Fibroblast of skin of right quadriceps (primary cell): ENCODE measurements at regions not wholly inside any gene's neighbourhood (a gene's known extent, or its start where the extent isn't known, plus 50 kb on each side); places are given as distances from the start of the nearest gene placed in this dataset.
"Not testable (repeated sequence)": the region's sequence is repeated elsewhere in the genome, so short reads cannot be mapped to it uniquely, and the experiment has no call there.

Experiments used
- DNase-seq: peaks from one replicate; pipeline ENCODE4 v3.0.0-alpha.2; 2013

- peak; percentile 96 for DNase-seq
These were observed 121.5 kb downstream of the CCDC34 start for GRCh38 chr11:27241311-27242122.

- peak; percentile 75 for DNase-seq
These were observed 123.6 kb downstream of the CCDC34 start for GRCh38 chr11:27239305-27239942.

GRCh38 chr11:27238811-27239210 lies 124.2 kb downstream of the CCDC34 start:
- no peak for DNase-seq

DNA sequence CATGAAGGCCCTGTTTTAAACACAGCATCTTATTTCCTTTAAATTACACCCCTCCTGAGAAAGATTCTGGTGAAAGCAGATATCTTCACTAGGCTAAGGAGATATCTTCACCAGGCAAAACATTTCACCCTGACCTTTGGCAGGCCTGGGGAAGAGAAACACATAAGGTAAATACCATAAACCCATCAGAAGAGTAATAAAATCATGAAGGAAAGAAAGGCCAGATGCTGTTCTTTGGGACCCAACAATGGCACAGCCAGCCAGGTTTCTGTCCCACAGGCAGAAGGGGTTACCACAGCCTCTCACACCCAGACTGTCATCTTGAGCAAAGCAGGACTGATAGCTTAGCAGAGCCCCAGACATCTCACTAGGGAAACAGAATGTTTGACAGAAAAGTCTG lies 125.4 kb downstream of the CCDC34 start:
- no peak for DNase-seq

- DNase-seq, result no peak
These were observed 128.1 kb downstream of the CCDC34 start for GRCh38 chr11:27234961-27235360.

DNA sequence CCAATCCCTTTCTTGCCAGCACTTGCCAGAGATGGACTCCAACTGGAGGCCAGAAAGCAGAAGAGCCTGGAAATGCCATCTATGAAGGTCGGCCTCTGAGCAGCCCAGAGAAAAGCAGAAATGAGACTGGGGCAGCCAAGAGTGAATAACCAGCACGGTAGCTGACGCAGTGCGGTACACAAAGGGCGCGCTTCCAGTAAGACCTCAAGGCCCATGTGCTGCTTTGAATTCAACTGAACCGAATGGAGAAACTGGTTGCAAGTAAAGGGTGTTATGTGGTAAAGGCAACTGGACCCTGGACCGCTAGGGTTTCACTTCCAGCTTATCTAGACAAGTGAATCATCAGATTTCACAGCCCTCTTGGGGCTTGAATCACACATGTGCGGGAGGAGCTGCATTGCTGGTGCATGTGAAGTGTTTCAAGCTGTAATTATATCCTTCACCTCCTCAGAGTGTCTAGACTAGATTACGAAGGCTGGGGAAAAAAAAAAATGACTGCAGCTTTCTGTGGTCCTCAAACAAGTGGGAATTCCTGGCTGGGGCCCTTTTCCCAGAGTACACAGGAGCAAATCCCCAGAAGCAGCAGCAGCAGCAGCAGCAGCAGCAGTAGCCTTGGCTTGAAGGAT lies 128.9 kb downstream of the CCDC34 start:
- DNase-seq, result peak; percentile 100

GRCh38 chr11:27233654-27234042 lies 129.4 kb downstream of the CCDC34 start:
- no peak for DNase-seq

DNA sequence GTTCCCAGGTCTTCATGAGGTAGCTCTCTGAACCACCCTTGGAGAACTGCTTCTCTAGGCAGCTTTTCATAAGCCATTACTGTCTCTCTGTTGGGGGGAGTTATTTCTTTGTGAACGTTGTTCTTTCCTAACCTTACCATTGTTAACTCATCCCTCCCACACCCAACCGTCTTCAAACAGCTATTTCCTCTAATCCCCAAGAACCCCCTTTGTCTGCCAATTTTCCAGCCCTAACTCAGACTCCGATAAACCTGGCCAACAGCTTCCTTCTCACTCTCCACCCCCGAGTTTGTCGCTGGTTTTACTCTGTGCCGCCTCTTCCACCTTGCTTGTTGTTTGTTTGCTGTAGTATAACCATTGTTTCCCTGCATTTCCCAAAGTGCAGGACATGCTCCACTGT lies 131.5 kb downstream of the CCDC34 start:
- no peak for DNase-seq

GRCh38 chr11:27230192-27230572 lies 132.8 kb downstream of the CCDC34 start:
- DNase-seq, result no peak

DNA sequence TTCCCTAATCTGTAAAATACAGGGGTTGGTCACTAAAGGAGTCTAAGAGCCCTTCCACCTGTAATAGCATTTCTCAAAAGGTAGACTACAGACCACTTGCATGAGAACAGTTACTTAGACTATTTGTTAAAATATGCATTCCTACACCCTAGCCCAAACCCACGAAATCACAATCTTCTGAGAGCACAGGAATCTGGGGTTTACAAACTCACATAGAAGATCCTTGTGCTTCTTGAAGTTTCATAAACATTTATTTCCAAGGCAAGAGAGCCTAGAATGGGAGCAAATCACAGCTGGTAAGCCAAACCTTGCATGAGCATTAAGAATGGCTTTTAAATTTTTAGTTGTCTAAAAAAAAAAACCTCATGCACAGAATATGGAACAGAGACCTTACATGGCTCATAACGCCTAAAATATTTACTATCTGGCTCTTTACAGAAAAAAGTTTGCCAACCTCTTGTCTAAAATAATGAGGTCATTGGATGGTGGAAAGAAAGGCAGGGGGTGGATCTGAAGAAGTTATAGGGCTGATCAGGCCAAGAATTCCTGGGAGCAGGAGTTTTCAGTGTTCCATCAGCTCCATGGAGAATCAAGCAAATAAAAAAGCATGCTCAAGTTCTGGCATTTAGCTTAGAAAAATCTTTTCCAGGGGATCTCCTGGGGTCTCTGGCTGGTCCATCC lies 133.4 kb downstream of the CCDC34 start:
- DNase-seq, result peak; percentile 71

- no peak for DNase-seq
These were observed 134.1 kb downstream of the CCDC34 start for GRCh38 chr11:27228906-27229290.

- DNase-seq, result no peak
These were observed 134.6 kb downstream of the CCDC34 start for GRCh38 chr11:27228232-27228905.

- DNase-seq, result no peak
These were observed 135.3 kb downstream of the CCDC34 start for GRCh38 chr11:27227736-27228135.

DNA sequence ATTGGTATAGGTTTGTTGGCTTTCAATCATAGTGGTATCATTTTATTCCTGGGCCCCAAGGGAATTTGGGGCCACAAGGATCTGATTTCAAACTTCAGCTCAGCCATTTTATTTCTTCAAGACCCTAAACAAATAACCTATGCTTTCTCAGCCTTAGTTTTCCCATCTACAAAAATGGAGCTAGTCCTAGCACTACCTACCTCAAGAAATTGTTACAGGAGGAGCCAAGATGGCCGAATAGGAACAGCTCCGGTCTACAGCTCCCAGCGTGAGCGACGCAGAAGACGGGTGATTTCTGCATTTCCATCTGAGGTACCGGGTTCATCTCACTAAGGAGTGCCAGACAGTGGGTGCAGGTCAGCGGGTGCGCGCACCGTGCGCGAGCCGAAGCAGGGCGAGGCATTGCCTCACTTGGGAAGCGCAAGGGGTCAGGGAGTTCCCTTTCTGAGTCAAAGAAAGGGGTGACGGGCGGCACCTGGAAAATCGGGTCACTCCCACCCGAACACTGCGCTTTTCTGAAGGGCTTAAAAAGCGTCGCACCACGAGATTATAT lies 143.5 kb downstream of the CCDC34 start:
- not testable (repeated sequence) for DNase-seq

DNA sequence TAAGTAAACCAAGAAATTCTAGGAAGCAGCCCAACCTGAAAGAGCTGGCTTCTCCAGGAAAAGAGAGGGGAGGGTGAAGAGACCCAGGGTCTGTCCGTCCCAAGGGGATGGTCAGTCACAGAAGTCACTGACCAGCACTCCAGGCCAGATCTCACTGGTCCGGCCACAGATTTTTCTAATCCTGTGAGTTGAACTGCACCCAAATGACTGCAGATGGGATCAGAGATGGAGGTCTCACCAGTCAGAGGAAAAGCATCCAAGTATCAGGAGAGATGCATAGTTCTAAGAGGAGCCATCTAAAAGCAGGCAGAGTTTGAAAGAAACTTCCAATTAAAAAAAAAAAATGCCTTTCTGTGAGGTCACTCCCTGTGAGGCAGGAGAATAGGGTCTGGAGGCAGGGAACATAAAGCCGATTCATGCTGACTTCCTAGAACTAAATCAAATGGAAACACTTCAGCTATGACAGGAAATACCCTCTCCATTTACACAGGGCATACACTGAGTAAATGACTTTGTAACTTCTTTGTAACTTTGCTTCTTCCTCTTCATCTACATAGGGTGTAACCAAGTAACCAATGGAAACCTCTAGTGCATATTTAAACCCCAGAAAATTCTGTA lies 144.5 kb downstream of the CCDC34 start:
- DNase-seq, result peak; percentile 98

GRCh38 chr11:27217948-27218420 lies 145.0 kb downstream of the CCDC34 start:
- DNase-seq, result peak; percentile 95

GRCh38 chr11:27217496-27217895 lies 145.5 kb downstream of the CCDC34 start:
- no peak for DNase-seq

DNA sequence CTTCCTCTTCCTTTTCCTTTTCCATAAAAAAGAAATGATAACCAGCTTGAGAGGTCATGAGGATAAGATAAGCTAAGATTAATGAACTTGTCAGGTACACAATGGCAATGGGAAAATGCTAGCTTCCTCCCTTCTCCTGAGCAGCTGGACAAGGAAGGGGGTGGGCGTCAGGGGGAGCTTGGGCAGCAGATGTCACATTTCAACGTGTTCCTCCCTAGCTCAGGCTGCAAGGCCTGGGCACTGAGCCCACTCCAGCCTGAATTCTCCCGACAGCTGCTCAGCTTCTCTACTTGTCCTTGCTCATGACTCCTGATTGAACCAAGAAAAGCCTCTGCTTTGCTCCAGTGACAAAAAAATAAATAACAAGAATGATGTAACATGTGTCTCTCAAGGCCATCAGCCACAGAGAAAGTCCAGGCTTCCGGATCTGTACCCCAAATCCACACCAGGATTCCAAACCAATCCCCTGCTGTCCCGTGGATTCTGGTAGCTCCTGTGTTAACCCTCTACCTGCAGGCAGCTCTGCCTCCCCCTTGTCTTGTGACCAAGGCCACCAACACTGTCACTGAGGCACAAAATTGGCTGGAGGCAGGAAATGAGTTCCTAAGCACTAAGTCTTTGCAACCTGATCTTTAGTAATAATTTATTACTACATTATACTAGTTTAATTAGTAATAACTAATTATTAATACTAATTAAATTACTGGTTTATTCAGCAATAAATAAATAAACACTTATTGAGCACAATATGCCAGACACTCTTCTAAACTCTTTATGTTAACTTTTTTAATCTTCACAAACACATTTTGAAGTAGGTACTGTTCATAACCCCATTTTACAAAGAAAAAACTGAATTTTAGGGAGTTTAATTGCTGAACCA lies 146.5 kb downstream of the CCDC34 start:
- DNase-seq, result peak; percentile 59

GRCh38 chr11:27215471-27216269 lies 147.3 kb downstream of the CCDC34 start:
- no peak for DNase-seq

DNA sequence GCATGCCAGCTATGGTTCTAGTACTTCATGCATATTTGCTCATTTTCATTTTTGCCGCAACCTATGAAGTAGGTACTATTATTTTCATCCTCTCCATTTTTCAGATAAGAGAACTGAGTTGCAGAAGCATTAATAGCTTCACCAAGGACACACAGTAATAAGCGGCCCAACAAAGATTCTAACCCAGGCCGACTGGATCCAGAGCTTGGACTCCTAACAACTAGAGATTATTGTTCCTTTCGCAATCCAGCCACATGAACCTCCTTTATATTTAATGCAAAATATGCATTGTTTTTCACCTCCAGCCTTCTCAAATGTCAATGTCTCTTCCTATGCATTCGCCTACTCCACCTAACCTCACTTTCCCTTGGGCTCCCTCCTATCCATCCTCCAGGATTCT lies 148.3 kb downstream of the CCDC34 start:
- DNase-seq, result no peak
